D341Med (cell line): ENCODE measurements at regions not wholly inside any gene's neighbourhood (a gene's known extent, or its start where the extent isn't known, plus 50 kb on each side); places are given as distances from the start of the nearest gene placed in this dataset.

Source experiments
- DNase-seq: peaks from one replicate; pipeline ENCODE4 v3.0.0; 2012; ENCODE audit warnings: low spot score

GRCh38 chr4:127155116-127155515 is 477.6 kb upstream of the INTU start:
- no peak for DNase-seq

- no peak for DNase-seq
Measured at GRCh38 chr4:127155555-127155954, 477.2 kb upstream of the INTU start.

GRCh38 chr4:127162741-127163140 is 470.0 kb upstream of the INTU start:
- DNase-seq = no peak

- DNase-seq = no peak
Measured at GRCh38 chr4:127165971-127166370, 466.8 kb upstream of the INTU start.

- no peak for DNase-seq
Measured at GRCh38 chr4:127174201-127174600, 458.6 kb upstream of the INTU start.

GRCh38 chr4:127174616-127175015 is 458.1 kb upstream of the INTU start:
- DNase-seq = no peak

- no peak for DNase-seq
Measured at GRCh38 chr4:127179256-127180087, 453.3 kb upstream of the INTU start.

GRCh38 chr4:127181001-127181400 is 451.8 kb upstream of the INTU start:
- no peak for DNase-seq

GRCh38 chr4:127182687-127183086 is 450.1 kb upstream of the INTU start:
- no peak for DNase-seq

GRCh38 chr4:127188847-127189246 is 443.9 kb upstream of the INTU start:
- peak; percentile 21 for DNase-seq

GRCh38 chr4:127194281-127194680 is 438.5 kb upstream of the INTU start:
- DNase-seq = no peak

GRCh38 chr4:127196655-127197352 is 436.0 kb upstream of the INTU start:
- DNase-seq = no peak

- DNase-seq = no peak
Measured at GRCh38 chr4:127203562-127204200, 429.1 kb upstream of the INTU start.

- DNase-seq = no peak
Measured at GRCh38 chr4:127204322-127204721, 428.4 kb upstream of the INTU start.

- no peak for DNase-seq
Measured at GRCh38 chr4:127209580-127210095, 423.1 kb upstream of the INTU start.

GRCh38 chr4:127210893-127211649 is 421.7 kb upstream of the INTU start:
- no peak for DNase-seq

GRCh38 chr4:127211650-127212560 is 420.9 kb upstream of the INTU start:
- no peak for DNase-seq

- DNase-seq = no peak
Measured at GRCh38 chr4:127212701-127213100, 420.1 kb upstream of the INTU start.

GRCh38 chr4:127214016-127214415 is 418.7 kb upstream of the INTU start:
- no peak for DNase-seq

GRCh38 chr4:127214931-127215330 is 417.8 kb upstream of the INTU start:
- no peak for DNase-seq
